Esophagus squamous epithelium (tissue), 5 donors: ENCODE measurements at regions not wholly inside any gene's neighbourhood (a gene's known extent, or its start where the extent isn't known, plus 50 kb on each side); places are given as distances from the start of the nearest gene placed in this dataset.

ENCODE experiments used
- DNase-seq: peaks from one replicate; lab custom pipeline; 2025; lab: John Stamatoyannopoulos, UW
- H3K27ac ChIP-seq, 4 donors: fragments of 200-600 bp; sonication (generic); one replicate each; pipeline ENCODE4 v1.5.1; 2016 to 2019; ENCODE audit warnings: mild to moderate bottlenecking in 1 of 4
- H3K27me3 ChIP-seq, 4 donors: fragments of 200-600 bp; sonication (generic); 1 replicate in 3 of 4; 2 replicates in 1 of 4; pipeline versions ENCODE4 v1.5.1 to v1.6.0; 2017 to 2021; ENCODE audit warnings: antibody characterized with exemption in 1 of 4
- H3K36me3 ChIP-seq, 3 donors: fragments of 200-600 bp; sonication (generic); one replicate each; pipeline ENCODE4 v1.5.1; 2016 to 2019
- H3K4me1 ChIP-seq, 3 donors: fragments of 200-600 bp; sonication (generic); one replicate each; pipeline ENCODE4 v1.5.1; 2017 to 2019
- H3K4me3 ChIP-seq, 4 donors: fragments of 200-600 bp; sonication (generic); 1 replicate in 3 of 4; 2 replicates in 1 of 4; pipeline ENCODE4 v1.5.1; 2016 to 2019; ENCODE audit warnings: mild to moderate bottlenecking in 2 of 4, moderate library complexity in 1 of 4
- H3K9me3 ChIP-seq, 3 donors: fragments of 200-600 bp; sonication (generic); one replicate each; pipeline ENCODE4 v1.5.1; 2016 to 2019
- POLR2A ChIP-seq, 4 donors: fragments of 450-650 bp; IDR thresholded peaks; one replicate each; pipeline ENCODE4 v1.6.1; 2017; ENCODE audit warnings: antibody characterized with exemption in 4 of 4, mild to moderate bottlenecking in 4 of 4, moderate library complexity in 3 of 4
- WGBS, 2 donors: methylation state at CpG; one replicate each; pipeline ENCODE4 v1.1.5; 2018; 5-methylcytosine and 5-hydroxymethylcytosine counted together
- intact Hi-C: fragments of 100-400 bp; cut with DNase I; formaldehyde crosslinking; loops from one replicate; pipeline ENCODE4 v1.15.0; 2022
- TF ChIP-seq, protein P1 (sequence below), 6 experiments: fragments of 450-650 bp in 4 of 6; fragments of 200-600 bp in 2 of 6; sonication (generic) in 2 of 6; IDR thresholded peaks; one replicate each; pipeline ENCODE4 v1.5.1; 2016 to 2019; ENCODE audit warnings: antibody characterized with exemption in 6 of 6, mild to moderate bottlenecking in 4 of 6, moderate library complexity in 4 of 6
- donor health status: DM: yes; HTN: yes; CAD: no.

DNA sequence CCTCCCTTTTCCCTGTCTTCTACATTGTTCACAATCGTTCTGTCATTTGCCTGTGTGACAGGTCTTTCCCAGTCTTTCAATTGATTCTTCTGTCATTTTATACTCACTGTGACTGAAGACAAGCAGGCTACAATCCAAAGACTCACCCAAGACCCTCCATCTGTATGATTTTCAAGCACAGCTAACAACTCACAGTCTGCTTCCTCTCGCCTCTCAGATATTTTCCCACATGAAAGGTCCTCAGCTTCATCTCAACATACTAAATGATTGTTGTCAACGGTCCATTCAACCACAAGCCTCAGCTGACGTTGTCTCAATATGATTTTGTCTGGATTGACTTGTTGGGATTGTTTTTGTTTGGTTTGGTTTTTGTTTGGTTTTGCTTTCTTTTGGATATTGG is 346.5 kb downstream of the NFIB start:
- H3K36me3 ChIP-seq: no peaks in the 10 kb centered on the region
- WGBS, 2 donors: 61 to 70% methylated on average over 4 of the region's 4 CpGs

GRCh38 chr9:13967011-13967410 is 346.9 kb downstream of the NFIB start:
- H3K27me3 ChIP-seq: no peaks in the 10 kb centered on the region
- TF ChIP-seq, protein P1, sequence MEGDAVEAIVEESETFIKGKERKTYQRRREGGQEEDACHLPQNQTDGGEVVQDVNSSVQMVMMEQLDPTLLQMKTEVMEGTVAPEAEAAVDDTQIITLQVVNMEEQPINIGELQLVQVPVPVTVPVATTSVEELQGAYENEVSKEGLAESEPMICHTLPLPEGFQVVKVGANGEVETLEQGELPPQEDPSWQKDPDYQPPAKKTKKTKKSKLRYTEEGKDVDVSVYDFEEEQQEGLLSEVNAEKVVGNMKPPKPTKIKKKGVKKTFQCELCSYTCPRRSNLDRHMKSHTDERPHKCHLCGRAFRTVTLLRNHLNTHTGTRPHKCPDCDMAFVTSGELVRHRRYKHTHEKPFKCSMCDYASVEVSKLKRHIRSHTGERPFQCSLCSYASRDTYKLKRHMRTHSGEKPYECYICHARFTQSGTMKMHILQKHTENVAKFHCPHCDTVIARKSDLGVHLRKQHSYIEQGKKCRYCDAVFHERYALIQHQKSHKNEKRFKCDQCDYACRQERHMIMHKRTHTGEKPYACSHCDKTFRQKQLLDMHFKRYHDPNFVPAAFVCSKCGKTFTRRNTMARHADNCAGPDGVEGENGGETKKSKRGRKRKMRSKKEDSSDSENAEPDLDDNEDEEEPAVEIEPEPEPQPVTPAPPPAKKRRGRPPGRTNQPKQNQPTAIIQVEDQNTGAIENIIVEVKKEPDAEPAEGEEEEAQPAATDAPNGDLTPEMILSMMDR (IDR thresholded peaks at IDR 0.05): no peak
- TF ChIP-seq POLR2A (IDR thresholded peaks at IDR 0.05): no peak
- H3K27ac ChIP-seq: no peak overlapping the region
- H3K9me3 ChIP-seq: no peaks in the 10 kb centered on the region
- 74 to 95% methylated on average over 1 of the region's 1 CpG for WGBS, 2 donors
- intact Hi-C loops: no loop called here
- H3K36me3 ChIP-seq: no peaks in the 10 kb centered on the region
- DNase-seq: no peak
- no peak overlapping the region for H3K4me3 ChIP-seq
- H3K4me1 ChIP-seq: no peaks in the 10 kb centered on the region

More for the DNA sequence above, 346.5 kb downstream of the NFIB start:
- H3K4me1 ChIP-seq: no peaks in the 10 kb centered on the region
- intact Hi-C loops: no loop called here
- H3K27ac ChIP-seq: no peak overlapping the region
- no peak overlapping the region for H3K4me3 ChIP-seq
- no peaks in the 10 kb centered on the region for H3K27me3 ChIP-seq
- DNase-seq: no peak
- no peak for TF ChIP-seq POLR2A (IDR thresholded peaks at IDR 0.05)
- TF ChIP-seq, protein P1 (IDR thresholded peaks at IDR 0.05): no peak
- no peaks in the 10 kb centered on the region for H3K9me3 ChIP-seq

DNA sequence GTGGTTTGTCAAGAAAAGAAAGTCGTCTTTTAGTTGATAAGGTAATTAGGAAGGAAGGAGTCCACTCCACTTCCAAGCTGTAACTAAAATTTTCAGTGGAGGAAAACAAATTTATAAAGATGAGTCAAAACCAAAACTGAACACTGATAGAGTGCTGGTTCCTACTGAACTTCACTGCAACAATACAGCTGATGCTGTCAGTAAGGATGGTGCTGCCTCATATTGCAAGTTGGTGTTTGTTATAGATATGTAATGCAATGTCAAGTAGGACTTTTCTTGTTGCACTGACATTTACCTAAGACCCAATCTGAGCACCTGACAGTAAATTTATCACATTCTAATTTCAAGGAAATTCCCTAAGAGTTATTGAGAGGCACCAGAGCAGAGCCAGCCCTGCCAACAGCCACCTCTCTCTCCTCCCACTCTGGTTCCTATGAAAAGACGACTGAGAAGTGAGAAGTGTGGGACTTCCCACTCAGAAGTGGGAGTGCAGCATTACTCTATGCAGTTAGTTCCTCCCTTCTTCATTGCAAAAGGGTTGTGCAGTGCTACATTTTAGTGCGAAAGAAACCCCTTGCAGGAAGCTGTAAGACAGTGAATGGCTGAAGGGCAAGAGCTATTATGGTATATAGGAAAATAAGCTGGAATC is 350.8 kb downstream of the NFIB start:
- Histone ChIP-seq H3K9me3 (no peaks in the 10 kb centered on the region), H3K36me3 (no peaks in the 10 kb centered on the region), H3K27ac (no peak overlapping the region), H3K4me1 (no peaks in the 10 kb centered on the region), H3K27me3 (no peaks in the 10 kb centered on the region), H3K4me3 (no peak overlapping the region)
- intact Hi-C loops: no loop called here
- no peak for DNase-seq
- TF ChIP-seq POLR2A (IDR thresholded peaks at IDR 0.05): no peak
- TF ChIP-seq, protein P1 (IDR thresholded peaks at IDR 0.05): no peak
- WGBS, 2 donors: 61 to 69% methylated on average over 3 of the region's 3 CpGs

GRCh38 chr9:13962006-13962405 is 351.9 kb downstream of the NFIB start:
- no peaks in the 10 kb centered on the region for H3K27me3 ChIP-seq
- intact Hi-C loops: no loop called here
- TF ChIP-seq, protein P1 (IDR thresholded peaks at IDR 0.05): no peak
- TF ChIP-seq POLR2A (IDR thresholded peaks at IDR 0.05): no peak
- no peak overlapping the region for H3K27ac ChIP-seq
- no peaks in the 10 kb centered on the region for H3K36me3 ChIP-seq
- no peaks in the 10 kb centered on the region for H3K4me1 ChIP-seq
- 85 to 92% methylated on average over 6 of the region's 6 CpGs for WGBS, 2 donors
- no peaks in the 10 kb centered on the region for H3K9me3 ChIP-seq
- H3K4me3 ChIP-seq: no peak overlapping the region
- no peak for DNase-seq

GRCh38 chr9:13960011-13960765 is 353.8 kb downstream of the NFIB start:
- Histone ChIP-seq H3K4me1 (no peaks in the 10 kb centered on the region), H3K9me3 (no peaks in the 10 kb centered on the region), H3K27ac (no peak overlapping the region), H3K27me3 (no peaks in the 10 kb centered on the region), H3K36me3 (no peaks in the 10 kb centered on the region), H3K4me3 (no peak overlapping the region)
- WGBS, 2 donors: 84 to 89% methylated on average over 11 of the region's 11 CpGs
- intact Hi-C loops: no loop called here
- TF ChIP-seq, protein P1 (IDR thresholded peaks at IDR 0.05): no peak
- TF ChIP-seq POLR2A (IDR thresholded peaks at IDR 0.05): no peak
- DNase-seq: no peak
